NCI-H774 (cell line): ENCODE measurements at regions not wholly inside any gene's neighbourhood (a gene's known extent, or its start where the extent isn't known, plus 50 kb on each side); places are given as distances from the start of the nearest gene placed in this dataset.
"Not testable (repeated sequence)": the region's sequence is repeated elsewhere in the genome, so short reads cannot be mapped to it uniquely, and the experiment has no call there.

ENCODE experiments used
- DNase-seq: peaks from one replicate; lab custom pipeline; 2025; lab: John Stamatoyannopoulos, UW

DNA sequence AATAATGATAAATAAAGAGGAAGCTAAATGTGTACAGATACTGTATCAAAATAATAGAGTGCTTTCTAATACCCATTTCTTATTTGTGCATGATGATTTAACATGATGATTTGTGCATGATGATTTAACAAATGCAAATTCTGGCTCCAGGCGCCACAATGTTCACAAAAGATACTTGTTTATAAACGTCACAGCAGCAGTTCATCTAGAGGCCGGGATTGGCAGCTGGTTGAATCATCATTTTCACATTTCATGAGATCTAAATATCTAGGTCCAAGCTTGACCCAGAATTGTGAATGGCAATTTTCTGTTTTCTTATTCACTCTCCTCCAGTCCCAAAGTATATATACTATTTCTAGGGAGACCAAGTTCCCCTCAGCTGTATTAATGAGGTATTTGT, 322.0 kb downstream of the SUCLG1 start:
- no peak for DNase-seq

DNA sequence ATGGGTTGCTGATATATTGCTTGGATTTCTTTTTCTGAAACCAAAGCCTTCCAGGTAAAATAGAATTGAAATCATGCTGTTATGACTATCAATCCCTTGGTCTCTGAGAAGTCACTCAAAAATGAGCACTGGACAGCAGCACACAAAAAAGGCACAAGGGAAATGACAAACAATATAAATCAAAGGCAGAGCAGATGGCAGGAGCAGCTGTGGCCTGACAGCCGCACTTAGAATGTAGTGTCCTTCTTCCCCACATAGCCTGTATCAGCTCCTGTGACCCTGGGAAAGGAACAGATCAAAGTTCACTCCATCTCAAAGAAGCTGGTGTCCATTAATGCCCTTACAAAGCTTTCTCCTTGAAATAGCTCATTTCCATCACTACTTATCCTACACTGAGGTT, 326.7 kb downstream of the SUCLG1 start:
- DNase-seq: no peak

DNA sequence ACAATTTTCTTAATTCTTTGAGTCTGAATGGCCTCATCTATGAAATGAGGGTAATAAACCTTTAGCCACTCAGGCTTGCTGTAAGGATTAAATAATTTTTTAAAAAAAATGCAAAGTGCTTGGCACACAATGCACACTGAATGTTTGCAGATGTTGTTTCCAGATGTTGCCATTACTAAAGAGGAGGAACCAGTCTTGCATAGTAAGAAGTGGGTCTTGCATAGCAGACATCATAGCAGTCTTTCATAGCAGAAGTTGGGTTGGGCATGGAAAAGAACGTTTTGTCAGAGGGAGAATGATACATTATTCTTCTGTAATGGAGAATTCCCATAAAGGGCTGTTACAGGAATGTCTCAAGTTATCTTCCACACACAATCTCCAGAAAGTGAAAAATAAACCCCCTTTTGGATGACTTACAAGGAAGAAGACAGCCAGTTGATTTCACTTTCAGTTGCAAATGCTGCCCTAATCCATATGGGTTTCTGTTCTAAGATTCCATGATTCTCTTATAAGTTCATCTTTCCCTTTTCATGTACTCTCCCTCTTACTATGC, 327.7 kb downstream of the SUCLG1 start:
- DNase-seq: no peak

DNA sequence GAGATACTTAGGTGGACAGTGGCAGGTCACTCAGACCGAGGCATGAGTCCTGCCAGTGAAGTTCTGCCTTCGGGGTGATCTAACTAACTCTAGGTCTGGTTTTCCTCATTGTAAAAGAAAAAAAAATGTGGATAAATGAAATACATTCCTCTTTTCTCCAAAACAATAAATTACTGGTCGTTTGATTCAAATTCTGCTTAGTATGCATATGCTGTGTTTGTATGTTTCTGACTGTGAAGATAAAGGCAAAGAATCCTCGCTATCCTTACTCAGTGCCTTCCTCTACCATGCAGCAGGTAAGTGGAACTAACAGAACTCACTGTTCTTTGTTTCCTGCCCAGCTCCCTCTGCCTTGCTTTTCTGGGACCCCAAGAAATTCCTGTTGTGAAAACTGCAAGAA, 330.1 kb downstream of the SUCLG1 start:
- no peak for DNase-seq

DNA sequence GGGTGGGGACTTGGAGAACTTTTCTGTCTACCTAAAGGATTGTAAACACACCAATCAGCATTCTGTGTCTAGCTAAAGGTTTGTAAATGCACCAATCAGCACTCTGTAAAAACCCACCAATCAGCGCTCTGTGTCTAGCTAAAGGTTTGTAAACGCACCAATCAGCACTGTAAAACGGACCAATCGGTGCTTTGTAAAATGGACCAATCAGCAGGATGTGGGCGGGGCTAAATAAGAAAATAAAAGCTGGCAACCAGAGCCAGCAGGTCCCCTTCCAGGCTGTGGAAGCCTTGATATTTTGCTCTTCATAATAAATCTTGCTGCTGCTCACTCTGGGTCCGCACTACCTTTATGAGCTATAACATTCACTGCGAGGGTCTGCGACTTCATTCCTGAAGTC, 331.3 kb downstream of the SUCLG1 start:
- DNase-seq: not testable (repeated sequence)

DNA sequence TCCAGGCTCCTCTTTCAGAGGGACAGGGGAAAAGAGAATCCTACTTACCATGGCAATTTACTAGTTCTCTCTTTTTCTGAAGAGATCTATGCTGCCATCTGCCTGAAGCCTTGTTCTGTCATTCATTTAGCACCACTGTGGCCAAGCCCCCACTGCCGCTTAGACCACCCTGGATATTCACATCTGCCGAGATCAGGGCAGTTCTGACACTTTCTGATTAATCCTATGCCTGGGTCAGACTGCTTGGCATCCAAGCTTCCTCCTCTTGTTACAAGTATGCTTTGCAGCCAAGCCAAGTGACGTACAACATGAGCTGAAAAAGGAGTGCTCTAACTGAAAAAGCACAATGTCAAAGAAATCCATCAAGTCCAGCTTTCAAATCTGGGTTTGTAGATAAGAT, 332.6 kb downstream of the SUCLG1 start:
- no peak for DNase-seq

DNA sequence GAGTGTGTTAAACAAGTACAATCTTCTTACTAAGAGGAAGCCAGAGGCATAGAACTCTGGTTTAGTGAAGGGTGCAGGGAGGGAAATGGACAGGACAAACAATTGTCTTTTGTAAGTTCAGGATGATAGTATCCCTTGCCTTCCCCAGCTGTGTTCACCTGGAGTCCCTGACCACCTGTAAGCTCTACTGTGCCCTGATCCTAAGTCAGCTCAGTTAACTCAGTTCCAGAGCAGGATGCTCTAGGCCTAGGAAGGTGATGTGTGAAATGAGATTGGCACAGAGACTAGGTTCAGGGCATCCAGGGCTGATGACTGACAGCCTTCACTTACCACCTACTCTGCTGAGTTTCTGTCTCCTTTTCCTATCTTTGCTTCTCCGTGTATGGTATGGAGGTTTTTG, 333.0 kb downstream of the SUCLG1 start:
- DNase-seq: no peak

DNA sequence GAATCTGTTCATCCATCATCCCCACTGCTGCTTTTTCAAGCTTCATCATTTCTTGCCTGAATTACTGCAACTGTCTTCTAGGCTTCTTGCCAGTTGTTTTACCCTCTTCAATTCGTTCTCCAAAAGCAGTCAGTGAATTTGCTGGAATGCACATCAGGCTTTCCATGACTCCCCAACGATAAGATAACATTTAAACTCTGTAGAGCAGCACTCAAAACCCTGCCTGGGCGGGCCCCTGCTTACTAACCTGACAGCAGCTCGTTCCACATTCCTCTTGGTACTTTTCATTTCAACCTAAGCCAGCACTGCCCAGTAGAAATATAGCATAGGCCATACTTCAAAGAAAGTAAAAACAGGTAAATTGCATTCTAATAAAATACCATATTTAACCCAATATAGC, 342.9 kb downstream of the SUCLG1 start:
- no peak for DNase-seq

DNA sequence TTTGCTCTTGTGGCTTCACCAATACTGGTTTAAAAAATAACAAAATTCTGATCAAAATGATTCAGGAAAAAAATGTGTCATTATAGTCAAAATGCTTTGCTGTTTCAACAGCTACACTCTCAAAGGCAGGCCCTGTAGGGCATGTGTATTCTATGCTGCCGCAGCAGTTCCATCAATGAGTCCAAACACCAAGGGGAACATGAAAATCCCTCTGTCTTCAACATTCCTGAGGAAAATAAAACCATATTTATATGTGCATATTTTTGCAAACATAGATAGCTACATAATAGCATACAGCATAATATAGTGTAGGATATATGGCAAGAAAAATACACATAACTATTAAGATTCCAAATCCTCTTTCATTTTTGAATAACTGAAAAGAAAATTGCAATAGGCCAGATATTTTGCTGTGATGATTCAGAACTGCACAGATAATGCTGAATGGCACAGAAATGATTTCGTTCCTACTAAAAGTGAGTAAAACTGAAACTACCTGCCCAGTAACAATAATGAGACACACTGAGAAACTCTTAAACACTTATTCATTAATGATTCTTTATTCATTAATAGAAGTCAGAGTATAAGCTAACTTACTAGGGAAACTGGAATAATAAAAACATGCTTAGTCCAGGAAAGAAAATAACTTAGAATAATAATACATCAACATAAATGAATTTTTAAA, 343.8 kb downstream of the SUCLG1 start:
- no peak for DNase-seq

DNA sequence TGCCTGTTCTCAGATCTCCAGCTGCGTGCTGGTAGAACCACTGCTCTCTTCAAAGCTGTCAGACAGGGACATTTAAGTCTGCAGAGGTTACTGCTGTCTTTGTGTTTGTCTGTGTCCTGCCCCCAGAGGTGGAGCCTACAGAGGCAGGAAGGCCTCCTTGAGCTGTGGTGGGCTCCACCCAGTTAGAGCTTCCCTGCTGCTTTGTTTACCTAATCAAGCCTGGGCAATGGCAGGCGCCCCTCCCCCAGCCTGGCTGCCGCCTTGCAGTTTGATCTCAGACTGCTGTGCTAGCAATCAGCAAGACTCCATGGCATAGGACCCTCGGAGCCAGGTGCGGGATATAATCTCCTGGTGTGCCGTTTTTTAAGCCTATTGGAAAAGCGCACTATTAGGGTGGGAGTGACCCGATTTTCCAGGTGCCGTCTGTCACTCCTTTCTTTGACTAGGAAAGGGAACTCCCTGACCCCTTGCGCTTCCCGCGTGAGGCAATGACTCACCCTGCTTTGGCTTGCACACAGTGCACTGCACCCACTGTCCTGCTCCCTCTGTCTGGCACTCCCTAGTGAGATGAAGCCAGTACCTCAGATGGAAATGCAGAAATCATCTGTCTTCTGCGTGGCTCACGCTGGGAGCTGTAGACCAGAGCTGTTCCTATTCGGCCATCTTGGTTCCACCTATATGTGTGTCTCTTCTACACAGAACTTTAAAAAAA, 355.1 kb downstream of the SUCLG1 start:
- not testable (repeated sequence) for DNase-seq

DNA sequence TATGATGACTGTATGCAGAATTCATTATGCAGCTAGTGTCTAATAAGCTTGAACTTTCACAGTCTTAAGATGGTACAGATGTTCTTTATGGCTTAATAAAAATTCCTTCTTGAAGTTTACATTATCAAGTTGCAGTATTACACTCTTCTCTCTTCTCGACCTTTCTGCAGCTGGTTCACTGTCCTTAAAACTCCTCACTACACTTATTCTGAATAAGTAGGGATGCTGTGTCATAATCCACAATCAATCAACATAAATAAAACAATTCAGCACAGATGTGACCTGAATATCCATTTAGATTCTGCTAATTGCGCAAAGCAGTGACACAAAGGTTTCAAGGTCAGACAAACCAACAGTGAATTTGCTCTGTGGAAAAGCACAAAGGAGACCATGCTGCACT, 356.8 kb downstream of the SUCLG1 start:
- no peak for DNase-seq

DNA sequence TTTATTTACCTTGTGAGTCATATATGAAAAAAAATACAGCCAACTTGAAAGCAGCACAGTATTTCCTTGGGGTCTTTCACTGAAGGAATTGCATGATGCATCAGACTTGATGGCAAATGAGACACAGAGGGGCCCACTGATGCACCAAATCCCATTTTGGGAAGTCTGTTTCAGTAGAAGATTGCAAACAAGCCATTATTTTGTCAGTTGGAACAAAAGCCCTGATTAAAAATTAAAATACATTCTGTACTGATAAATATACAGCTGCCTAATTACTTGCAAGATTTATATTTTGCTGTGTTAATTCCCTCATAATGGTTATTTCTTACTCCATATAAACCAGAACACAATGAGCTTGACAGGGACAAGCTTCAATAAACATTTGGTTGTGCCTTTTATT, 370.4 kb downstream of the SUCLG1 start:
- DNase-seq: no peak

DNA sequence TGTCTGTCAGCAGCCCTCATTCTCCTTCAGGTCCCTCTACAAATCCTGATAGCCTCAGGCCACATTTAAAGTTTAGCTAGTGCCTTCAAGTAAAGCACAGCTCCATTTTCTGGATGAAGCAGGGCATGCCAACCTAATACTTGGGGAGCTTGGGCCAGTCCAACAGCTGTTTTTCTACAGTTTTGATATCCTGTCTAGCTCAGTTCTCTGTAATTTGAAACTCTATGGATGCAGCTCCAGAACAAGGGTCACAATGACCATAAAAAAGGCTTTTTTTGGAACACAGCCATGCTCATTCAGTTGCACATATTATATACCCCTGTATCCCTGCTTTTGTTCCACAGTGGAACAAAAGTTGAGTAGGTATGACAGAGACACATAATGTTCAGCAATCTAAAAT, 373.5 kb downstream of the SUCLG1 start:
- no peak for DNase-seq

DNA sequence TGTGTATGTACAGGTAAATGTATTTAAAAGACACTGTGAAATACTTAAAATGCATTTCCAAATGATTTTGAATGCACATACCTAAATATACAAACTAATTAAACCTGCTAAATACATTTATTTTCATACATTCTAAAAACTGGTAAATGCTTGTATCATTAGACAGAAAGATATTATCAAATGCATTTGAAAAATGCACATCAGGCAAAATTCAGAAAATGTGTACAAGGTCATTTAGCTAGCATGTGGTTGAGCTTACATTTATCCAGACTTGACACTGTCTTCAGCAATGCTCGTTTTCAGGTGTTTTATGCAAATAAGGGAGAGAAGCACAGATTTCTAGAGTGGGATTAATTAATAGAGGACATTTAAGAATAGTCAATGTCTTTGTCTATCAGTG, 374.2 kb downstream of the SUCLG1 start:
- no peak for DNase-seq

DNA sequence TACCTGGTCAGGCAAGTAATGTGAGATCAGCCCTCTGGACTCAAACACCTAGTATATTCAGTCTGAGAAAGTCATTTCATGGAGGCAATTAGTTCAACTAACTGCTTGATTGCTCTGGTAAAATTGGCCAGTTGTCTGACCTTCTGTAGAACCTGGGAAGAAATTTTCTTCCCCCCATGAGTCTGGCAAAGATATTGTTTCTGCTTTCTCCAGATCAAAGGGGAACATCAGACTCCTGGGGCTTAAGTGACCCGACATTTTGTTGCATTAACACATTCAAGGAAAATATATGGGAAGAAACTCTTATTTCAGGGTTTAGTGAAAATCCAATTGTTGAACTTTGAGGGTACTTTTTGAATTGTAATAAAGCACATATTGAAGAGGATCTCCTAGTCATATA, 375.1 kb downstream of the SUCLG1 start:
- no peak for DNase-seq

DNA sequence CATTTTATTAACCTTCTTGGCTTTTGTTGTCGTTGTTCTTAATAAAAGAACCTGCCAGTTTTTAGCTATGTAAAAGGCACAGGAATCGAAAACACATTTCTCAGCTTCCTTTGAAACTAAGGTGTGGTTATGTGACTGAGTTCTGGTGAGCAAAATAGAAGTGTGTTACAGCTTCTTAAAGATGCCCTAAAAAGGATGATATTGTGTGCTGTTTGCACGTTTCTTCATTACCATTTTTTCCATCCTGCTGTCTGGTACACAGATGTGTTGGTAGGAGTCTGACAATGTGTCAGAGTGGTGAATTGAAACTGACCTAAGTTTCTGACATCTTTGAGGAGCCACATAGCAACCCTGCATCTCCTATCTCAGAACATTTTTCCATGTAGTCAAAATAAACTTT, 380.6 kb downstream of the SUCLG1 start:
- DNase-seq: no peak

DNA sequence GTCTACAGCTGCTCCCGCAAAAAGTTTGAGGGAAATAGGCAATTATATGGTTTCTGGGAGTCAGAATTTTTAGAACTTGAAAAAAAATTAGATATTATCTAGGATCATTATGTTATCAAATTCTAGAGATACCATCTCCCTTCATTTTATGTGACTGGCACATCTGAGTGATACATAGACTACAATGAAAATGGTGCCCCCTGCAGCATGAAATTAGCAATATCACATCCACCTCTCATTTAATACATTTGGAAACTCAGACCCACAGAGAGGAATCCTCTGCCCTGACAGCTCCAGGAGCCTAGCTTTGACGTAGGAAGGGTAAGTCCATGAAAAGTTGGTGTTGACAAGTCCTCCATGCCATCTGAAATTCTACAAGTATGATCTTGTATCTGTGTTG, 381.6 kb downstream of the SUCLG1 start:
- no peak for DNase-seq

DNA sequence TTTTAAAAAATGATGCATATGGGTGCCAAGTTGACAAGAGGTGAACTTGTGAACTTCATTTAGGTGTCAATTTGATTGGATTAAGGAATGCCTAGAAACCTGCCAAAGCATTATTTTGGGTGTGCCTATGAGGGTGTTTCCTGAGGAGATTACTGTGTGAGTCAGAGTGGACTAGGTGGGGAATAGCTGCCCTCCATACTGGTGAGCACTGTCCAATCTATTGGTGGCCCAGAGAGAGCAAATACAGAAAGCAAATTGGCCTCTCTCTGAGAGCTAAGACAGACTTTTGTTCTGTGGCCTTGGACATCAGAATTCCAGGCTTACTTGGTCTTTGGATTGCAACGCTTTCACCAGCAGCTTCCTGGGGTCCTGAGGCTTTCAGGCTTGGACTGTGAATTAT, 388.0 kb downstream of the SUCLG1 start:
- no peak for DNase-seq

DNA sequence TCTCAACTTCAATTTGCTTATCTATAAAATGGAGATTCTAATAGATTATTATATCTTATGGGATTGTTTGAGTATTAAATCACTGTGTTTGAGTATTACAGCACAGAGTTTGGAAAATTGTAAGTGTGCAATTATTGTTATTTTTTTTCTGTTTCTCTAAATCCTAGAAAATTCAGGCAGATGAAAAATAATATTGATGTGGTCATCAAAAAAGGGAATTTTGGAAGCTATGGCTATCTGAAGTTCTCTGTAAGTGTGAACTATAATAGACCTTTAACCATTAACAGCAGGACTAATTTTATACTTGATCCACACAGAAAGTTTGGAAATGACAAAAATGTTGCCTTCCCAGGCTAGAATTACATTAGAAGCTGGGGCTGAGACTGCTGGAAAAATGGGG, 393.2 kb downstream of the SUCLG1 start:
- DNase-seq: no peak

DNA sequence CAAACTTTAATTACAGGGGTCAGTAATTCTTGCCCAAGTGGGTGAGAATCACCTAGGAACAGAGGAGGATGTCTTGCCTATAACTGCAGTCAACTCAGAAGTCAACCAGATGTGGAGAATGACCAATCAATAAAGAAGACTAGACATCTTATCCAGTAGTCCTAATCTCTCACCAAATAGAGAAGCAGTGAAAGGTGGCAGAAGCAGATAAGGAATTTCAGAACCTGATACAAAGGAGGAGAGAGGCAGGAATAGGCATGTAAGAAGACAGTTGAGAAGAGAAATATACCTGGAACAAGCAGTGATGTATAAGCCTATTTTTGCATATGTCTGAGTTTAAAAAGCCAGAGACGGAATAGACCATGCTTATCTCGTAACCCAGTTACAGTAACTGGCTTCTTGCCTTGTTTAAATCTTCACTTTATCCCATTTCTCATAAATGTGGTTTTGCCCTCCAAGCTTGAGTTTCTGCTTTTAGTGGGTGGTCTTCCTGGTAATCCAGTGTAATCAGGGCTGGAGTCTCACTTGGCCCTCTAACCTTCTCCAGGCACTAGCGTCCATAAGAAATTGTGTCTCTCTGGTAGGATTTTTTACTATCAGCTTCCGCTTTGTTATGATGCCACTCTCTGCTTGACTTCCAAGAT, 401.0 kb downstream of the SUCLG1 start:
- no peak for DNase-seq

DNA sequence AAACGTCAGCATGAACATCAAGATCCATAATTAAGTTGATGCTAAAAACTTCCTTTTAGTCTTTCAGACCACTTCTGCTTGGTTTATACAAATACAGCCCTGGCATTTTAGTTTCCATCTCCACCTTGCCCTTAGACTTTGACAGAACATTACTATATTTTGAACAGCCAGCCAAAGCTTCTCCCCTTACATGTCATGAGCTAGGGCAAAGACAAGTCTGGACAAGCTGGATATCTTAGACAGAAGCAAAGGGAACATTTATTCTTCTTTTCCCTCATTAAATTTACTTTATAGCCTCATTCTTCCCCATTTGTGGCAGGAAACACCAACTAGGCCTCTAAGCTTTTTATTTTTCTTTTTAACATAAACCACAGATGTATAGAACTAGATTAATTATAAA, 403.3 kb downstream of the SUCLG1 start:
- DNase-seq: no peak

DNA sequence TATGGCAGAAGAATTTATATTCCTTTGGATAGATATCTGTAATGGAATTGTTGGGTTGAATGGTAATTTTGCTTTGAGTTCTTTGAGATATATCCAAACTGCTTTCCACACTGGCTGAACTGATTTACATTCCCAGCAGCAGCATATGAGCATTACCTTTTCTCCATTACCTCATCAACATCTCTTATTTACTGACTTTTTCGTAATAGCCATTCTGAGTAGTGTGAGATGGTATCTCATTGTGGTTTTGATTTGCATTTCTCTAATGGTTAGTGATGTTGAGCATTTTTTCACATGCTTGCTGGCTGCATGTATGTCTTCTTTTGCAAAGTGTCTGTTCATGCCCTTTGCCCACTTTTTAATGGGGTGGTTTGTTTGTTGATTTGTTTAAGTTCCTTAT, 404.5 kb downstream of the SUCLG1 start:
- DNase-seq: not testable (repeated sequence)

DNA sequence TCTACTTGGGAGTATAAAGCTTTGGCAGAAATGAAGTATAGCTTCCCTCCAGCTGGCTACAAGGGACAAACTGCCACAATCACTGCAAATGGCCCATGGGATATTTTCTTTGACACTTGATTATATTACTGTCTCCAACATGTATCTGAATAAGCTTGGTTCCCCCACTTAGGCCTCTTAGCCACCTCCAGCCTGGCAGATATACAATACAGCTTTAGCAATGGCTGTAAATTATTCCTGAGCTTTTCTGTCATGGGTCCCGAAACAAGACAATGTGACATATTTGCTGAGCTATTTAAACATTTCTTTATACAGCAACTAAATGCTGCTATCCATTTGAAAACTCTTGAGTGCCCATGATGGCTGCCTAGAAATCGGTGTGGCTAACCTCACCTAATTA, 406.2 kb downstream of the SUCLG1 start:
- no peak for DNase-seq
